NCI-H1436 treated with DMSO at 0.1 percent for 48 hours (cell line): ENCODE measurements at regions not wholly inside any gene's neighbourhood (a gene's known extent, or its start where the extent isn't known, plus 50 kb on each side); places are given as distances from the start of the nearest gene placed in this dataset.
"Not testable (repeated sequence)": the region's sequence is repeated elsewhere in the genome, so short reads cannot be mapped to it uniquely, and the experiment has no call there.

ENCODE experiments used
- DNase-seq: peaks from one replicate; lab custom pipeline; 2025; lab: John Stamatoyannopoulos, UW

DNA sequence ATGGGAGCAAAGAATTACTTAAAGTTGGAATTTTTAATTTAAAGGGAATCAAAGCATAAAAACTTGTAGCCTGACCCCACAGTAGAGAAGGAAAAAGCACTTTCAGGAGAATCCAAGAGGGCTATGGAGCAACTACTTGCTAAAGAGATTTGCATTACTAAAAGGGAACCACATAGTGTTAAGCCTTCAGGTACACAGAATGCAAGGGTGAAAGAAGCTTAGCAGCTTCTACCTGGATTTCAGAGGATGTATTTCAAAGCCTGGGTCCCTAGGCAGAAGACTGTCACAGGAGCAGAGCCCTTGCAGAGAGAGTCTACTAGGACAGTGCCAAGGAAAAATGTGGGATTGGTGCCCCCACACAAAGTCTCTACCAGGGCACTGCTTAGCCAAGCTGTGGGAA, 575.0 kb downstream of the GBE1 start:
- no peak for DNase-seq

DNA sequence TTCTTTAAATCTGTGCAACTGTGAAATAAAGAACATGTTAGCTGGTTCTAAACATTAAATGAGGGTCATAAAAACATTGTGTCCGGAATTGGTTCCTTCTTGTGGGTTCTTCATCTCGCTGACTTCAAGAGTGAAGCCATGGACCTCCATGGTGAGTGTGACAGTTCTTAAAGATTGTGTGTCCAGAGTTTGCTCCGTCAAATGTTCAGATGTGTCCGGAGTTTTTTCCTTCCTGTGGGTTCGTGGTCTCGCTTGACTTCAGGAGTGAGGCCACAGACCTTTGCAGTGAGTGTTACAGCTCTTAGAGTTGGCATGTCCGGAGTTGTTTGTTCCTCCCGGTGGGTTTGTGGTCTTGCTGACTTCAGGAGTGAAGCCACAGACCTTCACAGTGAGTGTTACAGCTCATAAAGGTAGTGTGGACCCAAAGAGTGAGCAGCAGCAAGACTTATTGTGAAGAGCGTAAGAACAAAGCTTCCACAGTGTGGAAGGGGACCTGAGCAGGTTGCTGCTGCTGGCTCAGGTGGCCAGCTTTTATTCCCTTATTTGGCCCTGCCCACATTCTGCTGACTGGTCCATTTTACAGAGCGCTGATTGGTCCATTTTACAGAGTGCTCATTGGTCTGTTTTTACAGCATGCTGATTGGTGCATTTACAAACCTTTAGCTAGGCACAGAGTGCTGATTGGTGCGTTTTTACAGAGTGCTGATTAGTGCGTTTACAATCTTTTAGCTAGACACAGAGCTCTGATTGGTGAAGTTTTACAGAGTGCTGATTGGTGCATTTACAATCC, 579.2 kb downstream of the GBE1 start:
- DNase-seq = not testable (repeated sequence)

- DNase-seq = no peak
These were observed 587.9 kb downstream of the GBE1 start for GRCh38 chr3:81173514-81173913.

DNA sequence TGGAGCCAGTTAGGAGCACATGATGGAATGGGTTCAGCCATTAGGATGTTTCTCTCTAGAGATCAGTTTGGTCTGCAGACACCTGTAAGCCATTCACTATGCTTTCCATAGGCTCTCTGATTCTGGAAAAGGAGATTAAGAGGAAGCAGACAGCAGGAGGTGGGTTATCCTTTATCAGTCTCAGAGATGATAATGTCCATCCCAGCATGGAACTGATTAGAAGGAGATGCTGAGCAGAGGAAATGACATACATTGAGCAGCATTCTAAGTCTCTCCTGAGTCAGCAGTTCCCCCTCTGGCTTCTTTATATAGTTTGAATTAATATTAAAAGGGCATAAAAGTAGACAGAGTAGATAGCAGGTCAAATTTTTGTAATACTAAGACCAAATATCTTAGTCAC, 591.1 kb downstream of the GBE1 start:
- DNase-seq = no peak

DNA sequence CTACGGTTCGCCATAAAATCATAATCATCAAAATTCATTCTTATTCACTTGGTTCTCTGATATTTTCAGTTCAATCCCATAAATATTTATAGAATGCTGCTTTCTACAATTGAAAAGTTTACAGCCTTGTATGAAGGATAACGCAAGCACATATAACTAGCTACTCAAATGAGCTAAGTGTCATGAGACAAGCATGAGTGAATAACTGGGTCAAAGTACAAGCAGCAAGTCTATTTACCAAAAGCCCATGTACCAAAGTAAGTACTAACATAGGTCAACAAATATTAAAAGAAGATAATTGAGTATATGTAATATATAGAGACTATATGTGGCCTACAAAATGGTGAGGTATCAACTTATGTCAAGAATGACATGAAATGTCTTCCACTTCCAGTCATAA, 596.6 kb downstream of the GBE1 start:
- no peak for DNase-seq

- DNase-seq = no peak
These were observed 599.6 kb downstream of the GBE1 start for GRCh38 chr3:81161851-81162250.

DNA sequence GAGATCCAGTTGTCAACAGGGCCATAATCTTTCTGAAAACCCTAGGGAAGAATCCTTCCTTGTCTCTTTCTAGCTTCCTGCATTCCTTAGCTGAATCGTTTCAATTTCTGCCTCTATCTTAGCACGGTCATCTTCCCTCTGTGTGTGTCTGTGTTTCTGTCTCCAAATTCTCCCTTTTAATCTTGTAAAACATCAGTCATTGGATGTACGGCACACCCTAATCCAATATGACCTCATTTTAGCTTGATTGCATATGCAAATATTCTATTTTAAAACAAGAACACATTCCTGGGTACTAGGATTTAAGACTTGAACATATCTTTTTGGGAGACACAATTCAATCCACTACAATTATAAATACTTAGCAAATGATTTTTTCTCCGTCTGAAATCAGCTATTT, 600.3 kb downstream of the GBE1 start:
- no peak for DNase-seq

DNA sequence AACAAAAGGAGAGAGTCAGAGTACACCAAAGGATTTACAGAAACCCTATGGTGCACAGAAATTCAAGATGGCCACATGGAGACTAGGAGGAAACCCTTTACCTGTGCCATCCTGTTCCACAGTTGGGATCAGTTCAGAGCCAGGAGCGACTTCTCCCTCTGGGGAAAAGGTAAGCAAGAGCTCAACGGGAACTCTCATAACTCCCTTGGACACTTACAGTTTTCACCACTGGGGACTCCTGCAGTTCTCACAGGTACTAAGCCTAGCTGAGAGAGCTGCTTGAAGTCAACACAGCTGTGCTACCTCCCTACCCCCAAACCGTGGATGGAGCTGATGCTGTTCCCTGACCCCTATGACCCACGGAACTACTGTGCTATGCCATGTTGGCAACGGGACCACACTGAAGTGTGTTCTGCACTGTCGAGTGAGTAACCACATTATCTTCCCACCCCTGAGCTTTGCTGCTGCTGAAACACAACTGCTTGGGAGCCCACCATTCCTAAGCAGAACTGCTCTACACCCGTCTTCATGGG, 606.8 kb downstream of the GBE1 start:
- DNase-seq = no peak

DNA sequence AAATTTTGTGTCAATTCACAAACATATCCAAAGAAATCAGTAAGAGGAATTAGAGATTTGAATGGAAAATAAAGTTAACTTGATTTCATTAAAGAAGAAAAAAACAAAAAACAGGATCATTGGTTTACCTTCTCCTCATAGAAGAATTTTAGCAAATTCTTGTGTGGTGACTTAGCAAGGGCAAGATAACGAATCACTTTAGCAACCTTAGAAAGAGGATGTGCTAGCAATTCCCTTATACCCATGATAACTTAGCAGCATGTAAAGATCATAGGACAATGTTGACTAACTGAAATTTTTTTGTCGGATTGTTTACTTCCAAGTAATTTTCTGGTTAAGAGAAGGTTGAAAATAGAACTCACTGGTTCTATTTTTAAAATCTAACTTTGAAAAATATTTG, 609.3 kb downstream of the GBE1 start:
- DNase-seq = no peak

GRCh38 chr3:81132995-81133394, 628.5 kb downstream of the GBE1 start:
- no peak for DNase-seq

DNA sequence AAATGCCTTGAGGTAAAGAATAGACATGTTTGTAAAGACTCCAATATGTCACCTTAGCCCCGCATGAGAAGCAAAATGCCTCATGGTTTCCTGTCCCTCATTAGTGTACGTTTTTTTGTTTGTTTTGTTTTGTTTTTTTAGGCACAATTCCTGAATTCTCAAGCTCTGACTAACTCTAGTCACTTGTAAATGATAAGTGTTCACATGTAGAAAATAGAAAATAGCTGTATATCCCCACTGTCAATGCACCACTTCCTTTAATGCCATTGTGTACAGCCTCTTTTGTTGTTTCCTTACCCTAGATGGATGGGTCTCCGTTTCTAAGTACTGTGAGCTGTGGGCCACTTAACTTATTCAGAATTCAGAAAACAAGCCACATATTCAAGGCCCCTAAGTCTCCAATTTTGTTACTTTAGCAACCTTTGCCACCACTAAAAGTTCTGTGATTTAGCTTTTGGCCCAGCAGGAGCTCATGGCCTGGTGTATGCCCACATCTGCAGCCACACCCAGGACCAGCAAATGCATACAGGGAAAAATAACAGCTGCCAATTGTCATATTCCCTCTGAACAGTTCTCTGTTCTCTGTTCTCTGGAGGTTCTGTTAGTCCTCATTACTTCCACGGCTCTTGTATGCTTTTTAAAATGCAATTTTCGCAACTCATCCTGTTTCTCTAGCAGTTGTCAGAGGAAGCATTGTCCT, 655.5 kb downstream of the GBE1 start:
- DNase-seq = no peak

DNA sequence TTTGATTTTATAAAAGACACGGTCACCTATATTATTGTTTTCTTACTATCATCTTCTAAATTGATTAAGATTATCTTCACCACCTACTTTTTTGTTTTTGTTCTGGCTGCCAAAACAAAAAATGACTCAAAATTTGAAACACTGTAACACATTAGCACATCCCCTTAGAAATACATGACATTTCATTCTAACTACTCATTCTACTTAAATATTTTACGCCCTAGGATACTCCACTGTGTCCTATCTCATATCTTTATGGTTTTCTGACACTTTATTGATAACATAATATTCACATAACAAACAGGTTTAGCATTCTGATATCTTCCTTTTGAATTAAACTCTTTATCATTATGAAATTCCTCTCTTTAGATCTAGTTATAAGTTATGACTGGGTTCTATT, 656.2 kb downstream of the GBE1 start:
- no peak for DNase-seq

GRCh38 chr3:81097889-81098288, 663.6 kb downstream of the GBE1 start:
- no peak for DNase-seq

DNA sequence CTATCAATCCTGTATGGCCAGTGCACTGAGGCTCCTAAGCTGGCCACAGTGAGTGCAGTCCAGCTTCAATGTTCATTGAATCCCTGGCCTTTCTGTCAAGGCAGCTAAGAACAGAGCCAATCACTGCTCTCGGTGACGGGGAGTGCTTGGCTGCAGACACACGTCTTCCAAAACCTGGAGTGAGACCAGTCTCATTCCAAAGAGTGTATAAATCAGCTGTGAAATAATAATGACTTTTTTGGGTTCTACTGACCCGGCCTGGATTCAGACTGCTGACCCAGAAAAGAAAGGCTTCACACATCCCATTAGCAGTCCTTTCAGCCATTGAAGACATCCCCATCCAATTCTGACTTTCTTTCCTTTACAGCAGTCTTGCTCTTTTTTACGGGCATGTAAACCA, 665.5 kb downstream of the GBE1 start:
- DNase-seq = no peak

DNA sequence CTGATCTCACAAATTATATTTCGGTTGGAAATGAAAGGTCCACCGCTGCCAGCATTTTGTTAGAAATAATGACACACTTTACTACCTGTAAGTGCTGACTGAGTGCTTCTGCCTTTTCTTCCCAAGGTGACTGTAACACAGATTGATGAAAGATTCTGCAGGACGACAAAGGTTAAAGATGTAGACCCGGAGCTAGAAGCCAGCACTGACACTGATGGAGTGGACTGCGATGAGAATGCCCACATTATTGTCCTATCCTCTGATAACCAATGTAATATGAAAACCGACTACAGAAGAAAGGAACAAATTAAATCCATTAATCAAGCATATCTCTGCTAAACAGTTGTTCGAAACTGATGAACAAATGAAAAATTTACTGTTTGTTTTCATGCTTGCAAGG, 666.5 kb downstream of the GBE1 start:
- DNase-seq = no peak

DNA sequence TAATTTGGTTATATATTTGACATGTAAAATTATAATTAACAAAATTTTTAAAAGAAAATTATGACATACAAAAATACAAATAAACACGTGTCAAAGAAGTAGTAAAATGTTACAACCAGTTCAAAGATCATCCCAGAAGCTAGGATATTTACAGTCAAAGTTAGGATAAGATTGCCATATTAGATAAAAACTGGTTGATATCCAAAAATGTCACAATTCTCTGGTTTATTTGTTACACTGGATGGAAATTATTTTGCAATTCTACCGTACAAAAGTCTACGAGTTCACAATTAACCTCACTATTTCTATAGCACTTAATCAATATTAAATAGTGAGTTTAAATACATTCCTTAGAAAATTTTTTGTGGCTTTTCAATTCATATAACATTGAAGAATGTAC, 673.8 kb downstream of the GBE1 start:
- DNase-seq = no peak

DNA sequence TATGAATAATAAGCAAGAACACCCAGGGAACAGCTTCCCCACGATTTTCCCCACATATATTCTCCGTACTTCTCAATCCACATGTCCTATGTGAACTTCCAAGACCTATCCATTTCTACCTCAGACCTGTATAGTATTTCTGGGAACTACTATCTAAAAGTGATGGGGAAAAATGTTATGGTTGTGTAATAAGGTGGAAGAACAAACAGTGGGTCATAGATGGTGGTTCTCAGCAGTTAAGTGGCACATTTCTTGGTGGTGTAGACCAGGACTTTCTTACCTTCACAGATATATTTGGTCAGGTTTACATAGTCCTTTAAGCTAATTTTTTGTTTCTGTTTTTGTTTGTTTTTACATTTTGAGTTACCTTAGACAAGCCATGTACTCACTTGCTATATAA, 675.1 kb downstream of the GBE1 start:
- DNase-seq = no peak

- DNase-seq = no peak
These were observed 680.8 kb downstream of the GBE1 start for GRCh38 chr3:81080608-81081007.

- DNase-seq = no peak
These were observed 688.9 kb downstream of the GBE1 start for GRCh38 chr3:81072591-81072990.

DNA sequence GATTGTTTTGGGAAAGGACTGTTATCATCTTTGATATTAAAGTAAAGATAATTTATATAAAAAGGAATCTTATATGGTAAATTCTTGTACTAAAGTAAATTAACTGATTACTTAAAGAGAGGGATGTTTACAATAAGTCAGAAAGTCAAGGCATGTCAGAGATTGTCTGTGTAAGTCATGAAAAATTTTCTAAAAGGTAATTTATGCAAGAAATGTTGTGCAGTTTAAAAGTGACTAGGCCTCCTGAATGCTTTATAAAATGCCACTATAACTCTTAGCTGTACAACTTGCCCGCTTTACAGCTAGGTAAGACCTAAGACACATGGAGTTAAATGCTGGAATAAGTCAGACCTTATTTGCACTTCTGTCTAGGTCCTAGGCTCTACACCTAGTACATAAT, 692.9 kb downstream of the GBE1 start:
- no peak for DNase-seq

DNA sequence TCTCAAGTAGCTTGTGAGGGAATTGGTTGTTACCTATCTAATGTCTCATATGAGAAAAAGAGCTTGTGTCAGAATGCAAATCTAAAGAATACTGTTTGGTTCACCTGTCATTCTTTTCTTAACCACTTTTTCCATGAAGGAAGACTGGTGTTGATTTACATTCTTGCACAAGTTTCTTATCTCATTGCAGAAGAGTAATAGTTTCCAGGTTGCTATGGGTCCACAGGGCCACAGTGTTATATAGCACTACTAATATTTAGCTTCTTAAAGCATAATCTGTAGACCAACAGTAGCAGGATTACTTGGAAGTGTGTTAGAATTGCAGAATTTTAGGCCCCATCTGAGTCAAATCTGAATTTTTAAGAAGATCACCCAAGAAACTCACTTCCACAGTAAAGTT, 697.5 kb downstream of the GBE1 start:
- no peak for DNase-seq

DNA sequence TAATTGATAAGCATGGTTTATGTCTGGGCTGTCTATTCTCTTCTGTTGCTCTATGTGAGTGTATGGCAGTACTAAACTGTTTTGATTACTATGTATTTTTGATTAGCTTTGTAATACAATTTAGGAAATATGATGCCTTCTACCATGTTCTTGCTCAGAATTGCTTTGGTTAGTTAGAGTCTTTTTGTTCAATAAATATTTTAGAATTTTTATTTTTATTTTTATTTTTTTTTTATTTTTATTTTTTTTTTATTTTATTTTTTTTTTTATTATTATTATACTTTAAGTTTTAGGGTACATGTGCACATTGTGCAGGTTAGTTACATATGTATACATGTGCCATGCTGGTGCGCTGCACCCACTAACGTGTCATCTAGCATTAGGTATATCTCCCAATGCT, 710.3 kb downstream of the GBE1 start:
- DNase-seq = not testable (repeated sequence)

DNA sequence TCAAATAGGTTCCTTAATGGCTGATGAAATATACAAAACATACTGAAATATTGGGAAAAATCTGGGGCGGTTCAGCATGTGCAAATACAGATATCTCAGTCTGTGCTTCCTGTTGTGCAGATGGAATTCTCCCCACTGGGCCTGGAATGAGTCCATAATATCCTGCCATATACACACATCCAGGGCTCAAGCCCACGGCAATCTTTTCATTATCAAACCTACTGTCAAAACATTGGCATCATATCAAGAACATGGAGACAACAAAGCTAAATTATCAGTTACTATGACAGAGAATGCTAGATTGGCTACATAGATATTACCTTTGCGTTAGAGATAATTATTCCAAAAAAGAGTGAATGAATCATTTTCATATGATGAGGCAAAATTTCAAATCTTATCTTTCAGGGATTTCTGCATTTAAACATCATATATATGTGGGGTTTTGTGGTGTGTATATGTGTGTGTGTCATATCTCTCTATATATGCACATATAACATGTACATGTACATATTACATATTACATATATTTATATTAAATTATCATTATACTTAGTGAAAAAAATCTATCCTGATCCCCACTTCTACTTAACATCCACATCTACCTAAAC, 713.3 kb downstream of the GBE1 start:
- DNase-seq = no peak
